CD14-positive monocyte (primary cell): ENCODE measurements at regions not wholly inside any gene's neighbourhood (a gene's known extent, or its start where the extent isn't known, plus 50 kb on each side); places are given as distances from the start of the nearest gene placed in this dataset.

Source experiments
- DNase-seq, 3 donors: peaks; one replicate each; pipeline ENCODE4 v3.0.0-alpha.2; 2011 to 2022
- H2AFZ ChIP-seq: 2 replicates; pipeline ENCODE4 v1.6.0; 2012; ENCODE audit warnings: mild to moderate bottlenecking, low read depth, low read length, inconsistent platforms; ENCODE audit not compliant: insufficient read depth, poor library complexity, severe bottlenecking
- H3K27ac ChIP-seq, 2 donors: 1 replicate in 1 of 2; 2 replicates in 1 of 2; pipeline ENCODE4 v1.5.1; 2012 to 2013; ENCODE audit warnings: low read length in 2 of 2, control low read depth in 1 of 2, inconsistent platforms in 1 of 2, low read depth in 1 of 2, mild to moderate bottlenecking in 1 of 2
- H3K27me3 ChIP-seq, 2 donors: one replicate each; pipeline versions ENCODE4 v1.6.0 to v1.6.1; 2011 to 2013; ENCODE audit warnings: low read length in 2 of 2; ENCODE audit not compliant: control insufficient read depth in 2 of 2, insufficient read depth in 2 of 2
- H3K36me3 ChIP-seq, 2 donors: replicated peaks in 1 of 2; 1 replicate in 1 of 2; 2 replicates in 1 of 2; pipeline versions ENCODE4 v1.5.1 to v1.6.1; 2012 to 2013; ENCODE audit warnings: low read length in 2 of 2, control low read depth in 1 of 2, inconsistent platforms in 1 of 2, mild to moderate bottlenecking in 1 of 2; ENCODE audit not compliant: insufficient read depth in 2 of 2, control insufficient read depth in 1 of 2
- H3K4me1 ChIP-seq, 2 donors: 1 replicate in 1 of 2; 2 replicates in 1 of 2; pipeline versions ENCODE4 v1.5.1 to v1.6.1; 2012 to 2013; ENCODE audit warnings: low read length in 2 of 2, control low read depth in 1 of 2, inconsistent platforms in 1 of 2, mild to moderate bottlenecking in 1 of 2, moderate library complexity in 1 of 2; ENCODE audit not compliant: insufficient read depth in 2 of 2, control insufficient read depth in 1 of 2
- H3K4me2 ChIP-seq: replicated peaks from 2 replicates; pipeline ENCODE3; 2012; ENCODE audit warnings: low read length, moderate library complexity, mild to moderate bottlenecking; ENCODE audit not compliant: poor library complexity, severe bottlenecking; ENCODE audit errors: extremely low read depth
- H3K4me3 ChIP-seq, 3 experiments: fragments of 200-600 bp in 1 of 3; sonication (generic) in 1 of 3; replicated peaks in 1 of 3; 1 replicate in 2 of 3; 2 replicates in 1 of 3; pipeline ENCODE4 v1.5.1; 2011 to 2013; ENCODE audit warnings: low read length in 3 of 3, mild to moderate bottlenecking in 3 of 3, control low read depth in 2 of 3, low read depth in 2 of 3, inconsistent platforms in 1 of 3, moderate library complexity in 1 of 3
- H3K79me2 ChIP-seq: 2 replicates; pipeline ENCODE4 v1.6.0; 2012; ENCODE audit warnings: mild to moderate bottlenecking, control low read depth, inconsistent platforms, low read length, moderate library complexity; ENCODE audit not compliant: insufficient read depth
- H3K9ac ChIP-seq: 2 replicates; pipeline ENCODE4 v1.6.0; 2017; ENCODE audit warnings: low read length, mild to moderate bottlenecking; ENCODE audit not compliant: insufficient read depth, poor library complexity, severe bottlenecking
- H3K9me3 ChIP-seq, 2 donors: replicated peaks in 1 of 2; 1 replicate in 1 of 2; 2 replicates in 1 of 2; pipeline versions ENCODE4 v1.5.1 to v1.6.1; 2012 to 2013; ENCODE audit warnings: low read length in 2 of 2, control low read depth in 1 of 2; ENCODE audit not compliant: control insufficient read depth in 1 of 2, insufficient read depth in 1 of 2
- H4K20me1 ChIP-seq: 2 replicates; pipeline ENCODE4 v1.6.0; 2012; ENCODE audit warnings: mild to moderate bottlenecking, low read length, control low read depth, moderate library complexity; ENCODE audit not compliant: insufficient read depth
- H3K27ac Mint-ChIP-seq, 7 donors: one replicate each; pipeline ENCODE4 v1.8.0; 2020; ENCODE audit warnings: mild to moderate bottlenecking in 7 of 7, mixed read lengths in 7 of 7, moderate library complexity in 6 of 7, inconsistent platforms in 2 of 7
- H3K27me3 Mint-ChIP-seq, 3 donors: one replicate each; pipeline ENCODE4 v1.8.0; 2021 to 2022; ENCODE audit warnings: low read depth in 3 of 3, mild to moderate bottlenecking in 3 of 3, mixed read lengths in 3 of 3, moderate library complexity in 3 of 3, inconsistent platforms in 1 of 3
- H3K36me3 Mint-ChIP-seq, 2 donors: one replicate each; pipeline ENCODE4 v1.8.0; 2020; ENCODE audit warnings: mixed read lengths in 2 of 2, inconsistent platforms in 1 of 2, mild to moderate bottlenecking in 1 of 2
- H3K4me1 Mint-ChIP-seq: one replicate; pipeline ENCODE4 v1.8.0; 2020; ENCODE audit warnings: mild to moderate bottlenecking, mixed read lengths
- H3K4me3 Mint-ChIP-seq, 2 donors: one replicate each; pipeline ENCODE4 v1.8.0; 2020; ENCODE audit warnings: mild to moderate bottlenecking in 2 of 2, mixed read lengths in 2 of 2, moderate library complexity in 1 of 2
- H3K9me3 Mint-ChIP-seq, 7 donors: one replicate each; pipeline ENCODE4 v1.8.0; 2020 to 2022; ENCODE audit warnings: mixed read lengths in 7 of 7, mild to moderate bottlenecking in 6 of 7, moderate library complexity in 6 of 7, inconsistent platforms in 2 of 7
- CTCF ChIP-seq: fragments of 200-600 bp; IDR thresholded peaks from one replicate; pipeline ENCODE4 v1.8.0; 2022; ENCODE audit warnings: antibody characterized with exemption, mild to moderate bottlenecking
- WGBS: methylation state at CpG from one replicate; pipeline ENCODE4 v1.1.5; 2013; ENCODE audit warnings: missing lambda C conversion rate; ENCODE audit not compliant: insufficient coverage; 5-methylcytosine and 5-hydroxymethylcytosine counted together
- intact Hi-C, 2 donors: fragments of 100-400 bp; cut with micrococcal nuclease; formaldehyde crosslinking; loops; one replicate each; pipeline versions ENCODE4 v1.15.0 to v1.15.1; 2023

- Histone ChIP-seq H3K4me2 (no peak overlapping the region), H3K4me3 (no peak overlapping the region), H4K20me1 (no peaks in the 10 kb centered on the region), H3K36me3 (no peaks in the 10 kb centered on the region), H3K9ac (no peak overlapping the region), H3K9me3 (no peaks in the 10 kb centered on the region), H3K79me2 (no peaks in the 10 kb centered on the region), H3K27me3 (no peaks in the 10 kb centered on the region), H3K27ac (no peak overlapping the region), H2AFZ (no peak overlapping the region), H3K4me1 (no peaks in the 10 kb centered on the region)
- H3K4me3 Mint-ChIP-seq = no peak overlapping the region
- no CpG with 5 or more reads among the region's 7 CpGs for WGBS
- H3K9me3 Mint-ChIP-seq = peaks cover 0 to 3% (median 0%) of the 10 kb centered on the region in 7 donors
- intact Hi-C loops = no loop called here
- peaks cover 0 to 10% (median 7%) of the 10 kb centered on the region in 3 donors for H3K27me3 Mint-ChIP-seq
- no peak for TF ChIP-seq CTCF
- DNase-seq = no peak
- H3K4me1 Mint-ChIP-seq = peaks cover 4% of the 10 kb centered on the region
- H3K27ac Mint-ChIP-seq = no peak overlapping the region
- no peaks in the 10 kb centered on the region for H3K36me3 Mint-ChIP-seq
Measured at GRCh38 chr4:85369703-85370380, 105.1 kb upstream of the ARHGAP24 start.

GRCh38 chr4:85370400-85371032 lies 104.4 kb upstream of the ARHGAP24 start:
- H3K36me3 Mint-ChIP-seq = no peaks in the 10 kb centered on the region
- H3K4me2 ChIP-seq = no peak overlapping the region
- H3K79me2 ChIP-seq = no peaks in the 10 kb centered on the region
- H3K27ac Mint-ChIP-seq = no peak overlapping the region
- WGBS = 83% methylated on average over 2 of the region's 5 CpGs
- H3K4me1 ChIP-seq = no peaks in the 10 kb centered on the region
- intact Hi-C loops = no loop called here
- peaks cover 4% of the 10 kb centered on the region for H3K4me1 Mint-ChIP-seq
- H3K9me3 ChIP-seq = no peaks in the 10 kb centered on the region
- H3K27me3 ChIP-seq = no peaks in the 10 kb centered on the region
- no peak overlapping the region for H3K4me3 ChIP-seq
- DNase-seq = peak; percentile 1 to 12 (median 6)
- H3K27me3 Mint-ChIP-seq = peaks cover 0 to 10% (median 7%) of the 10 kb centered on the region in 3 donors
- no peak overlapping the region for H3K4me3 Mint-ChIP-seq
- H3K9me3 Mint-ChIP-seq = peaks cover 0 to under 1% (median 0%) of the 10 kb centered on the region in 7 donors
- no peak overlapping the region for H2AFZ ChIP-seq
- H3K36me3 ChIP-seq = no peaks in the 10 kb centered on the region
- no peak overlapping the region for H3K27ac ChIP-seq
- H4K20me1 ChIP-seq = no peaks in the 10 kb centered on the region
- peak; percentile 78 for TF ChIP-seq CTCF
- no peak overlapping the region for H3K9ac ChIP-seq
